HG02973 (cell line): ENCODE measurements at regions not wholly inside any gene's neighbourhood (a gene's known extent, or its start where the extent isn't known, plus 50 kb on each side); places are given as distances from the start of the nearest gene placed in this dataset.
A peak's percentile ranks its signal among the peaks of the same experiment; 100 is the strongest.
"Not testable (repeated sequence)": the region's sequence is repeated elsewhere in the genome, so short reads cannot be mapped to it uniquely, and the experiment has no call there.

ENCODE experiments used
- ATAC-seq: cut with Tn5 transposase; IDR thresholded peaks from one replicate; pipeline ENCODE4 v1.9.1; 2021; ENCODE audit warnings: moderate library complexity; ENCODE audit not compliant: unreplicated experiment

- ATAC-seq: no peak
Observed at GRCh38 chr13:47892374-47892773, 108.7 kb downstream of the SUCLA2 start.

GRCh38 chr13:47890146-47890814, 110.8 kb downstream of the SUCLA2 start:
- no peak for ATAC-seq

DNA sequence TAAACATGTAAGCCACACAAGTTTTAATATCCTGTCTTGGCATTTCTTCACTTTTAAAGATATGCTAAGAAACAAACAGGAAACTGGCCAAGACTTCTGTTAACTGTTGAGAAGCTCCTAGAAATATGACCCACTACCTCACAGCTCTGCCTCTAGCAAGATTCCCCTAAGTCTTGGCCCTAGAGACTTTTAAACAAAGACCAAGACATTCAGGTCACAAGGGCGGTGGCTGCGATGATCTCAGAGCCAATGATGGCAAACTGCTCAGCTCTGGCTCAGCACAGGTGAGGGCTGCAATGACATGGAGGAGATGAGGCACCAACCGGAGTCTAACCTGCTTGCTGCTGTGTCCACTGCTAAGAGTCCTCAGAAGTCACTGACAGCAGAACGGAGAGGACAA, 114.8 kb downstream of the SUCLA2 start:
- no peak for ATAC-seq

DNA sequence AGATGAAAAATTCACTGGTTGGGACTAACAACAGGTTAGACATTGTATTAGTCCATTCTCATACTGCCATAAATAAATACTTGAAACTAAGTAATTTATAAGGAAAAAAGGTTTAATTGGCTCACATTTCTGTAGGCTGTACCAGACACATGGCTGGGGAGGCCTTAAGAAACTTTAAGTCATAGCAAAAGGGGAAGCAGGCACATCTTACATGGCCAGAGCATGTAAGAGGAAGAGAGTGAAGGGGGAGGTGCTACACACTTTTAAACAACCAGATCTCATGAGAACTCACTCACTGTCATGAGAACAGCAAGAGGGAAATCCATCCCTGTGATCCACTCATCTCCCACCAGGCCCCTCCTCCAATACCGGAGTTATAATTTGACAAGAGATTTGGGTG, 125.9 kb downstream of the SUCLA2 start:
- no peak for ATAC-seq

DNA sequence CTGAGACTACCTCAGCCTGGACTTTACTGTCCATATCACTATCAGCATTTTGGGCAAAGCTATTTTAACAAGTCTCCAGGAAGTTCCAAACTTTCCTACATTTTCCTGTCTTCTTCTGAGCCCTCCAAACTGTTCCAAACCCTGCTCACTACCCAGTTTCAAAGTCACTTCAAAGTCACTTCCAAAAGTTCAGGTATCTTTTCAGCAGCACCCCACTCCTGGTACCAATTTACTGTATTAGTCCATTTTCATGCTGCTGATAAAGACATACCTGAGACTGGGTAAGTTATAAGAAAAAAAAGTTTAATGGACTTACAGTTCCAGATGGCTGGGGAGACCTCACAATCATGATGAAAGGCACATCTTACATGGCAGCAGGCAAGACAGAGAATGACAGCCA, 127.1 kb downstream of the SUCLA2 start:
- not testable (repeated sequence) for ATAC-seq

- ATAC-seq: not testable (repeated sequence)
Observed at GRCh38 chr13:47873319-47873718, 127.8 kb downstream of the SUCLA2 start.

GRCh38 chr13:47869776-47870175, 131.3 kb downstream of the SUCLA2 start:
- no peak for ATAC-seq

DNA sequence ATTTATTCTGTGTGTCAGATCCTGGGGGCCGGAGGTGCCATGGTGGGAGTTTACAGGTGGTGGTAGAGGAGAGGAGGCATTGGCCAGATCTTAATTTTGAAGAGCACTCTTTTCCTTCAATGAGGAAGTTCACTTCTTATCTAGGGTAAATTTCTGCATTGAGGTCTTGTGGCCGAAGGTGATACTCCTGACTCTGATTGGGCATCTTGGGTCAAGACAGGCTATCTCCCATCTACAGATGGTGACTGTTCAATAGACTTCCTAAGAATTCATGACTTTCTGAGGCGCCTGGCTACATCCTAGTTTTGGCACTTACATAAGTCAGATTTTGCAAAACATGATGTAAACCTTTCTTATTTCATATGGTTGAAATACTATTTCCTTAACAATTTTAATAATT, 135.2 kb downstream of the SUCLA2 start:
- no peak for ATAC-seq

DNA sequence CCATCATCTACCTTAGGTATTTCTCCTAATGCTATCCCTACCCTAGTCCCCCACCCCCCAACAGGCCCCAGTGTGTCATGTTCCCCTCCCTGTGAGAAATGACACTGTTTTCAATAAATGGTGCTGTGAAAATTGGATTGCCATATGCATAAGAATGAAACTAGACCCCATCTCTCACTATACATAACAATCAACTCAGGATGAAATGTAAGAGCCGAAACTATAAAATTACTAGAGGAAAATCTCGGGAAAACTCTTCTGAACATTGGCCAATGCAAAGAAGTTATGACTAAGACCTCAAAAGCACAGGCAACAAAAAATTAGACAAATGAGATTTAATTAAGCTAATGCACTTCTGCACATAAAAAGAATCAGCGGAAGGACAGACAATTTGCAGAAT, 138.2 kb downstream of the SUCLA2 start:
- no peak for ATAC-seq

DNA sequence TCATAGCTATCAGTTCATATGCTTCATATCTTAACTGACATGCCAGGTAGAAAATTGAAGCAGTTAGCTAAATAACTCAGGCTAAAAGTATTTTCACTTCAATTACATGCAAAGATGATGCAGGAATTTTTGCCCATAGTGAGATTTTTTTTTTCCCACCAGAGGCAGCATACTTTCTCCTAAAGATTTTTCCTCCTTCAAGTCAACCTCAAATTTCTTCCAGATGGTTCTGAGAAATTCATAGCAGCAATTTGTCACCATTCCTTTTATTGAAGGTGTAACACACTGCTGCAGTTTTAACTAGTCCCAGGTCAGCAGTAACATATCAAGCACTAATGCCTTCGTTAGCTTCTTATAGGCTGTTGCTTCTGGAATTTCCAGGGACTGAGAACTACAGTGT, 141.9 kb downstream of the SUCLA2 start:
- ATAC-seq: no peak

DNA sequence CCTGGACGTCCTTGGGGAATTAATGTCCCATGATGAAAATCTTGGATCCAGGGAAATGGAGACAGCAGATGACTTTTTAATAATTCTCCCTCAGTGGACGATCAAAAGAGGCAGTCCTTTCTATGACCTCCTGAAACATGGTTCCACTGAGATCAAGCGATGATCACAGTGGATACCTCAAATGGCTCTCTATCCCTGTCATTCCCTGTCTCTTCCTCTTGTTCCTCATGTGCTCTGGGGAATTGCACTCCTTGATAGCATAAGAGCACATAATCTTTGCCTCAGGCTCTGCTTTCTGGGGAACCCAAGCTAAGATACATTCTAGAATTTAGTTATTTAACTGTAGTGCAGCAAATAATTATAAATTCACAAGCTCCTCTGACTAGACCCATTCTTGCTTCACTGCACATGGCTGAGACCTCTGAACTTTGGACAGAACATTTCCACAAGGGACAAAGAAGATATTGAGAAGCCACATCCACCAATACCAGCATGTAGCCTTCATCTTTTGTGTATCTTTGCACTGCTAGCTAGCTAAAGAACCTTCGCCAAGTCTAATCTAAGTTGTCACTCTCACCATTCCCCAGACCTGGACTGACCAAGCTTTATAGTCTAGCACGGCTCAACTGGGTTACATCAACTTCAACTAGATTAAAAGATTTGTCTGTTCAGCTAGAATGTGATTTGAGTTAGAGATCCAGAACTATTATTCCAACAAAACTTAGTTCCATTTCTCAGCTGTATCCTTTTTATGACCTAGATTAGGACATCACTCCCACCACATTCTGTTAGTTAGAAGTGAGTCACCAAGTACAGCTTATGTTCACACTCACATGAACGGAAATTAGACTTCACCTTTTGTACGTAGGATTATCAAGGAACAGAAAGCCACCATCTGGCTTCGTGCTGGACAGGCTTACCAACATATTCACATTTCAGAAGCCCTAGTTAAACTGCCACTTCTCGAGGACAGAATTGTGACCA, 142.7 kb downstream of the SUCLA2 start:
- no peak for ATAC-seq

DNA sequence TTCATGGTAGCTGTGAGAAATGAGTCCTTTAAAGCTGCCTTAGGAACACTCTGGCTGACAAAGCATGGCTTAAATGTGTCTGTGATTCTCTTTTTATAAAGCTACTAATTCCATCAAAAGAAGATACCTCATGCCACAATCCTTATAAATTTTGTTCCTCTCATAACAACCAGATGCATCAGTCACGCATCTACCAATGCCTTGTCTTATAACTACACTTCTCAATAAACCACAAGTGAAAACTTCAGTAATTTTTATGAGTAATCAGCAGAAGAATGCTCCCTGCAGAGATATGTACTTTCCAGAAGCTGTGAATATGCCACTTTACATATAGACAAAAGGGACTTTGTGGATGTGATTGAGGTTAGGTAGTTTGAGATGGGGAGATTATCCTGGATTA, 147.8 kb downstream of the SUCLA2 start:
- ATAC-seq: no peak

- no peak for ATAC-seq
Observed at GRCh38 chr13:47846886-47847285, 154.2 kb downstream of the SUCLA2 start.

DNA sequence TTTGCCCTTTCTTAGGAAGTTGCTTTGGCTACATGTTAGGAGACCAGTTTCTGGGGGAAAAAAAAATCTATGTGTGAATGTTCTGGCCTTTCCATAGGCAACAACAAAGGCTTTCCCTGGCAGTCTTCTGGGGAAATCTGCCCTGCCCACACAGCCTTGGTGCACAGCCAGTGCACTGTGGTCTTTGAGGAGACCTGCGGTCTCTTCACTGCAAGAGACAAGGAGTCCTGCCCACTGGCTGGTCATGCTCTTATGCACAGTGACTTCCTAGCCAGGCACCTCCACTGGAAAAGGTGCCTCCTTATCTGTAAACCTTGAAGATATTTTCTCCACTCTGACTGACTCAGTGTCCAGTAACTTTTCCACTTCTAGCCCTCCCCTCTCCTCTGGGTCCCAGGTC, 155.1 kb downstream of the SUCLA2 start:
- no peak for ATAC-seq

DNA sequence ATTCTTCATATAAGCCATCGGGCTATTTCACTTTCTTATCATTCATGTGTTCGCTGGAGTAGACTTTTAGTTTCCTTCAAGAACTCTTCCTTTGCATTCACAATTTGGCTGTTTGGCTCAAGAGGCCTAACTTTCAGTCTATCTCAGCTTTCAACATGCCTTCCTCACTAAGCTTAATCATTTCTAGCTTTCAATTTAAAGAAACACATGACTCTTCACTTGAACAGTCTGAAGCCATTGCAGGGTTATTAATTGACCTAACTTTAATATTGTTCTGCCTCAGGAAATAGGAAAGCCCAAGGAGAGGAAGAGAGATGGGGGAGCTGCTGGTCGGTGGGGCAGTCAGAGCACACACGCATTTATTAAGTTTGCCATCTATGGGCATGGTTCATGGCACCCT, 158.1 kb downstream of the SUCLA2 start:
- peak; percentile 49 for ATAC-seq

DNA sequence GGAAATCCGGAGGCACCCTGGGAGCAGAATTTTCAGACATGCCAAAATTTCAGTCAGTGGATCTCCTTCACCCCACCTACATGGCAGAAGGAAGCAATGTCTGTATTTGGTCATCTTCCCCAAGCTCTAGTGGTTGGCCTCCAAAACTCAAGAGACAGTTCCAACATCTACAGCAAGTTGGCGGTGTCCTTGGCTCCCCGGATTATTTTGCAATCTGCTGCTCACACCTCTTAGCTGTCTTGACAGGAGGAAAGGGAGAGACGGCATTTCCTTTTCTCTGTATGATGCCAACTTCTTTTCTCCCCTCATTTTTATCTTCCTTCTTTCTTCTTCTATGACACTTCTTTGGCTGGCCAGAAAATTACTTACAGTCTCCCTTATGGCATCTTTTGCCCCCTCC, 159.9 kb downstream of the SUCLA2 start:
- ATAC-seq: no peak

DNA sequence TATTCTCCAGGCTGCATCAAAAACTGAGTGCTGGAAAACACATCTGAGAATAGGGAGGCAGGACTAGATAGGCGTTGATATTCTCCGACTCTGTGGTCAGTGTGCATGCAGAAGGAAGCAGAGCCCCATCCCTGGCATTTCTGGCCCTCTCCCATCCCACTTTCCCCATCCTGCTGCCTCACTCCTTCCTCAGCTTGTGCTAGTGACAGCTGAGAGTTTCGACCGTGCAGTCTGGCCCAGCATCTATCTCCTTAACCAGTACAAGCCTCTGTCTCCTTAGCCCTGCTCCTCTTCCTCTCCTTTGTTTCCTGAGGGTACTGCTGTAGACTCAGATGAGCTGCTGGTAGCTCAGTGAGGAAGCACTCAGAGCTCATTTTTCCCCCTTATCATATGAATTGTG, 163.2 kb downstream of the SUCLA2 start:
- ATAC-seq: no peak

- no peak for ATAC-seq
Observed at GRCh38 chr13:47837104-47837880, 163.8 kb downstream of the SUCLA2 start.

DNA sequence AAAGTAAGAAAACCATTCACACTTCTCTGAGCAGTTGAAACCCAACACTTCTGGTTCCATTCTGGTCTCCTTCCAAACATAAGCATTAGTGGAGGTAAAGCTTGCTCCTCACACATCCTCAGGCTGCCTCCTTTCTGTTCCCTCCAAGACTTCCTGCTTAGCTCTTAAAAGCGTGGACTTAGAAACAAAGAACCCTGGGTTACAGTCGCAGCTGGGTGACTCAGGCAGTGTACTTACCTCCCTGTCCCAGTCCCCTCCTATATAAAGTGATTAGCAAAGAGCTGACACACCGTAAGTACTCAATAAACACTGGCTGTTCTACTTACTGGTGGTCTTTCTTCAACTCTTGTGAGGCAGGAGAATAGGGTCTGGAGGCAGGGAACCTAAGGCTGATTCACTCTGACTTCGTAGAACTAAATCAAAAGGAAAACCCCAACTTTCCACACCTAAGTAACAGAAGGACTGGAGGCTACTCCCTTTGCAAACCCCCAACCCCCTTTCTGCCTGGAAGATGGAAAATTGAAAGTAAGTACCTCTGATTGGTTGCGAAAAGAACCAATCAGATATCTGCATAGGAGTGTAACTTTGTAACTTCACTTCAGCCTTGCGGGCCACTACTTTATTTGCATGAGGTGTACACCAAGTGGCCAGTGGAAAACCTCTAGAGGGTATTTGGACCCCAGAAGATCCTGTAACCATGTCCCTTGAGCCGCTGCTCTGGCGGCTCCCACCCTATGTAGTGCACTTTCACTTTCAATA, 165.4 kb downstream of the SUCLA2 start:
- ATAC-seq: no peak

GRCh38 chr13:47832458-47832972, 168.6 kb downstream of the SUCLA2 start:
- no peak for ATAC-seq
